ENCODE measurements at regions not wholly inside any gene's neighbourhood (a gene's known extent, or its start where the extent isn't known, plus 50 kb on each side); places are given as distances from the start of the nearest gene placed in this dataset.
"Not testable (repeated sequence)": the region's sequence is repeated elsewhere in the genome, so short reads cannot be mapped to it uniquely, and the experiment has no call there.

GRCh38 chr17:51367836-51368235, 107.5 kb downstream of the UTP18 start:
- H3K4me3 ChIP-seq (ENCODE audit: low read length); H3K9ac ChIP-seq (ENCODE audit: low read length); H4K8ac ChIP-seq (ENCODE audit: low read depth, low read length); H2BK120ac ChIP-seq (ENCODE audit: low read depth, low read length); H3K27me3 ChIP-seq (ENCODE audit: insufficient read depth, low read length, poor library complexity); H3K27ac ChIP-seq (ENCODE audit: low read depth, low read length); H3K4me1 ChIP-seq (ENCODE audit: control insufficient read depth, low read depth, low read length); H3K4me2 ChIP-seq (ENCODE audit: low read length); H3K36me3 ChIP-seq (ENCODE audit: control insufficient read depth, insufficient read depth, low read length); H2AK5ac ChIP-seq (ENCODE audit: low read length); DNase-seq; H3K18ac ChIP-seq (ENCODE audit: low read length); H3K56ac ChIP-seq (ENCODE audit: low read length); H2BK15ac ChIP-seq (replicated peaks; ENCODE audit: low read depth); H4K5ac ChIP-seq (ENCODE audit: low read length); H3K4ac ChIP-seq (ENCODE audit: low read depth, low read length); H3K79me1 ChIP-seq (ENCODE audit: low read length); H2BK5ac ChIP-seq (ENCODE audit: low read length); H3K23ac ChIP-seq (ENCODE audit: low read length); H3K79me2 ChIP-seq (ENCODE audit: control insufficient read depth, insufficient read depth, low read length): not testable (repeated sequence)
- no CpG with 5 or more reads among the region's 1 CpG for WGBS (ENCODE audit: extremely low coverage, insufficient coverage, low lambda C conversion rate)

- Histone ChIP-seq H2BK120ac (ENCODE audit: low read depth, low read length) (no peak overlapping the region), H3K4me2 (ENCODE audit: low read length) (no peak overlapping the region), H3K18ac (ENCODE audit: low read length) (no peak overlapping the region), H3K27me3 (ENCODE audit: insufficient read depth, low read length, poor library complexity) (no peaks in the 10 kb centered on the region), H2BK15ac (replicated peaks; ENCODE audit: low read depth) (no peak overlapping the region), H3K4ac (ENCODE audit: low read depth, low read length) (no peak overlapping the region), H3K79me2 (ENCODE audit: control insufficient read depth, insufficient read depth, low read length) (no peaks in the 10 kb centered on the region), H3K79me1 (ENCODE audit: low read length) (no peaks in the 10 kb centered on the region), H4K8ac (ENCODE audit: low read depth, low read length) (no peak overlapping the region), H2AK5ac (ENCODE audit: low read length) (no peak overlapping the region), H2BK5ac (ENCODE audit: low read length) (no peak overlapping the region), H3K9ac (ENCODE audit: low read length) (peak overlapping the region; percentile 43), H3K4me1 (ENCODE audit: control insufficient read depth, low read depth, low read length) (peaks cover 2% of the 10 kb centered on the region), H3K36me3 (ENCODE audit: control insufficient read depth, insufficient read depth, low read length) (no peaks in the 10 kb centered on the region), H3K23ac (ENCODE audit: low read length) (no peak overlapping the region), H4K5ac (ENCODE audit: low read length) (no peak overlapping the region), H3K56ac (ENCODE audit: low read length) (peak overlapping the region; percentile 49), H3K4me3 (ENCODE audit: low read length) (no peak overlapping the region), H3K27ac (ENCODE audit: low read depth, low read length) (no peak overlapping the region)
- WGBS (ENCODE audit: extremely low coverage, insufficient coverage, low lambda C conversion rate) = no CpG with 5 or more reads among the region's 5 CpGs
- DNase-seq = peak; percentile 93
These were observed 111.4 kb downstream of the UTP18 start for GRCh38 chr17:51371732-51372151.

- Histone ChIP-seq H3K36me3 (ENCODE audit: control insufficient read depth, insufficient read depth, low read length) (no peaks in the 10 kb centered on the region), H2BK120ac (ENCODE audit: low read depth, low read length) (no peak overlapping the region), H2AK5ac (ENCODE audit: low read length) (peak overlapping the region; percentile 87), H2BK5ac (ENCODE audit: low read length) (no peak overlapping the region), H3K4me1 (ENCODE audit: control insufficient read depth, low read depth, low read length) (peaks cover 2% of the 10 kb centered on the region), H3K56ac (ENCODE audit: low read length) (peak overlapping the region; percentile 12), H3K4me2 (ENCODE audit: low read length) (no peak overlapping the region), H3K4ac (ENCODE audit: low read depth, low read length) (peak overlapping the region; percentile 73), H4K8ac (ENCODE audit: low read depth, low read length) (peak overlapping the region; percentile 87), H3K79me2 (ENCODE audit: control insufficient read depth, insufficient read depth, low read length) (no peaks in the 10 kb centered on the region), H3K9ac (ENCODE audit: low read length) (peak overlapping the region; percentile 43), H4K5ac (ENCODE audit: low read length) (peak overlapping the region; percentile 59), H3K4me3 (ENCODE audit: low read length) (no peak overlapping the region), H3K79me1 (ENCODE audit: low read length) (no peaks in the 10 kb centered on the region), H3K18ac (ENCODE audit: low read length) (peak overlapping the region; percentile 4), H3K27me3 (ENCODE audit: insufficient read depth, low read length, poor library complexity) (no peaks in the 10 kb centered on the region), H3K27ac (ENCODE audit: low read depth, low read length) (no peak overlapping the region), H2BK15ac (replicated peaks; ENCODE audit: low read depth) (no peak overlapping the region), H3K23ac (ENCODE audit: low read length) (no peak overlapping the region)
- DNase-seq = peak; percentile 93
- no CpG with 5 or more reads among the region's 5 CpGs for WGBS (ENCODE audit: extremely low coverage, insufficient coverage, low lambda C conversion rate)
These were observed 112.1 kb downstream of the UTP18 start for GRCh38 chr17:51372345-51373004.

- no peaks in the 10 kb centered on the region for H3K27me3 ChIP-seq (ENCODE audit: insufficient read depth, low read length, poor library complexity)
- no CpG with 5 or more reads among the region's 4 CpGs for WGBS (ENCODE audit: extremely low coverage, insufficient coverage, low lambda C conversion rate)
- H3K79me2 ChIP-seq (ENCODE audit: control insufficient read depth, insufficient read depth, low read length) = no peaks in the 10 kb centered on the region
- H4K5ac ChIP-seq (ENCODE audit: low read length) = no peak overlapping the region
- no peak overlapping the region for H3K4ac ChIP-seq (ENCODE audit: low read depth, low read length)
- H3K4me1 ChIP-seq (ENCODE audit: control insufficient read depth, low read depth, low read length) = peaks cover 2% of the 10 kb centered on the region
- H2AK5ac ChIP-seq (ENCODE audit: low read length) = no peak overlapping the region
- H3K56ac ChIP-seq (ENCODE audit: low read length) = no peak overlapping the region
- H3K36me3 ChIP-seq (ENCODE audit: control insufficient read depth, insufficient read depth, low read length) = no peaks in the 10 kb centered on the region
- no peak overlapping the region for H3K18ac ChIP-seq (ENCODE audit: low read length)
- H2BK120ac ChIP-seq (ENCODE audit: low read depth, low read length) = no peak overlapping the region
- H2BK15ac ChIP-seq (replicated peaks; ENCODE audit: low read depth) = no peak overlapping the region
- no peak overlapping the region for H3K4me2 ChIP-seq (ENCODE audit: low read length)
- DNase-seq = no peak
- H4K8ac ChIP-seq (ENCODE audit: low read depth, low read length) = no peak overlapping the region
- H3K79me1 ChIP-seq (ENCODE audit: low read length) = no peaks in the 10 kb centered on the region
- no peak overlapping the region for H3K23ac ChIP-seq (ENCODE audit: low read length)
- no peak overlapping the region for H3K9ac ChIP-seq (ENCODE audit: low read length)
- no peak overlapping the region for H3K4me3 ChIP-seq (ENCODE audit: low read length)
- H2BK5ac ChIP-seq (ENCODE audit: low read length) = no peak overlapping the region
- H3K27ac ChIP-seq (ENCODE audit: low read depth, low read length) = no peak overlapping the region
These were observed 113.3 kb downstream of the UTP18 start for GRCh38 chr17:51373489-51374152.

- no peak for DNase-seq
- Histone ChIP-seq H3K9ac (ENCODE audit: low read length) (no peak overlapping the region), H3K27ac (ENCODE audit: low read depth, low read length) (no peak overlapping the region), H3K56ac (ENCODE audit: low read length) (no peak overlapping the region), H3K4ac (ENCODE audit: low read depth, low read length) (no peak overlapping the region), H3K23ac (ENCODE audit: low read length) (no peak overlapping the region), H2BK120ac (ENCODE audit: low read depth, low read length) (no peak overlapping the region), H3K79me2 (ENCODE audit: control insufficient read depth, insufficient read depth, low read length) (no peaks in the 10 kb centered on the region), H4K8ac (ENCODE audit: low read depth, low read length) (no peak overlapping the region), H3K18ac (ENCODE audit: low read length) (no peak overlapping the region), H2AK5ac (ENCODE audit: low read length) (no peak overlapping the region), H3K4me2 (ENCODE audit: low read length) (no peak overlapping the region), H4K5ac (ENCODE audit: low read length) (no peak overlapping the region), H3K36me3 (ENCODE audit: control insufficient read depth, insufficient read depth, low read length) (no peaks in the 10 kb centered on the region), H3K4me1 (ENCODE audit: control insufficient read depth, low read depth, low read length) (peaks cover 2% of the 10 kb centered on the region), H2BK15ac (replicated peaks; ENCODE audit: low read depth) (no peak overlapping the region), H2BK5ac (ENCODE audit: low read length) (no peak overlapping the region), H3K27me3 (ENCODE audit: insufficient read depth, low read length, poor library complexity) (no peaks in the 10 kb centered on the region), H3K79me1 (ENCODE audit: low read length) (no peaks in the 10 kb centered on the region), H3K4me3 (ENCODE audit: low read length) (no peak overlapping the region)
- WGBS (ENCODE audit: extremely low coverage, insufficient coverage, low lambda C conversion rate) = no CpG with 5 or more reads among the region's 4 CpGs
These were observed 113.9 kb downstream of the UTP18 start for GRCh38 chr17:51374209-51374608.
